ENCODE measurements at regions not wholly inside any gene's neighbourhood (a gene's known extent, or its start where the extent isn't known, plus 50 kb on each side); places are given as distances from the start of the nearest gene placed in this dataset.

DNA sequence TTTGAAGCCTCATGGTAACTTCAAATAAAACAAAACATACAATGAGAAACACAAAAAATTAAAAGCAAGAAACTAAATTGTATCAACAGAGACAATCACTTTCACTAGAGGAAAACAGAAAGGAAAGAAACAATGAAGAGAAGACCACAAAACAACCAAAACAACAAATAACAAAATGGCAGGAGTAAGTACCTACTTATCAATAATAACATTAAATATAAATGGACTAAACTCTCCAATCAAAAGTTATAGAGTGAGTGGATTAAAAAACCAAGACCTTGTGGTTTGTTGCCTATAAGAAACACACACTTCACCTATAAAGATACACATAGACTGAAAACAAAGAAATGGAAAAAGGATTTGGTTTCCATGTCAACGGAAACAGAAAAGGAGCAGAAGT is 830.1 kb upstream of the TMEFF2 start:
- Histone ChIP-seq H3K4me3 (ENCODE audit: low read depth, low read length) (no peak overlapping the region), H3K9me3 (ENCODE audit: control insufficient read depth, insufficient read depth, low read depth, low read length) (no peaks in the 10 kb centered on the region), H3K4me1 (ENCODE audit: control insufficient read depth, insufficient read depth, low read length) (no peaks in the 10 kb centered on the region), H3K27ac (ENCODE audit: extremely low read depth, low read depth, low read length) (no peak overlapping the region), H3K36me3 (ENCODE audit: control insufficient read depth in 2 of 2, insufficient read depth in 1 of 2, low read length in 2 of 2) (no peaks in the 10 kb centered on the region)
- POLR2A ChIA-PET, result no interaction called here
- TF ChIP-seq SETDB1 (IDR thresholded peaks at IDR 0.05; ENCODE audit: insufficient read length, low read length) (peak; percentile 78), ZNF391 (tag by site-specific recombination; IDR thresholded peaks at IDR 0.05; ENCODE audit: borderline replicate concordance, low read depth) (no peak), TRIM28 (IDR thresholded peaks at IDR 0.05; ENCODE audit: borderline replicate concordance, low read length) (peak; percentile 24; the same call in 1 of the 2 replicates), ZNF596 (tag by site-specific recombination; IDR thresholded peaks at IDR 0.05) (no peak), ZNF10 (tag by site-specific recombination; IDR thresholded peaks at IDR 0.05) (no peak), GLI2 (tag by site-specific recombination; IDR thresholded peaks at IDR 0.05; ENCODE audit: borderline replicate concordance, low read depth) (no peak), TCF7L2 (IDR thresholded peaks at IDR 0.05; ENCODE audit: borderline replicate concordance, low read depth, low read length) (no peak)
- CTCF ChIA-PET, result no interaction called here

DNA sequence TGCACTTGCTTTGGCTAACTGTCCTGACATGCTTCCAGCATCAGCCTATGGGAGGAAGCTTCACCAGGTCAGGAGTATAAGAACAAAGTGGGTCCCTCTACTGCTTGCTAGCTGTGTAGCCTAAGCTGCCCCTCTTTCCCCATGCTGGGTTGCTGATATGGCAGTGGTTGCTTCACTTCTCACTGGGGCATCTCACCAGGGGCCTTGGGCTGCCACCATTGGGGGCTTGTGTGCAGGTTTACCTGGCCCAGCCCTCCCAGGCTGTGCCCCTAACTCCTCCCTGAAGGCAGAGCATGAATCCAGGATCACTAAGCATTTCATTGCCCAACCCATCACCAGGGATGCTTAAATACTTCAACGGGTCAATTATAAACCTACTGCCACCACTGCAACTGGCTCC is 817.1 kb upstream of the TMEFF2 start:
- Histone ChIP-seq H3K4me1 (ENCODE audit: control insufficient read depth, insufficient read depth, low read length) (no peaks in the 10 kb centered on the region), H3K36me3 (ENCODE audit: control insufficient read depth in 2 of 2, insufficient read depth in 1 of 2, low read length in 2 of 2) (no peaks in the 10 kb centered on the region), H3K4me3 (ENCODE audit: low read depth, low read length) (no peak overlapping the region), H3K27ac (ENCODE audit: extremely low read depth, low read depth, low read length) (no peak overlapping the region), H3K9me3 (ENCODE audit: control insufficient read depth, insufficient read depth, low read depth, low read length) (no peaks in the 10 kb centered on the region)
- ChIA-PET CTCF (no interaction called here), POLR2A (no interaction called here)
- TF ChIP-seq ZNF155 (tag by site-specific recombination; IDR thresholded peaks at IDR 0.05), result no peak

DNA sequence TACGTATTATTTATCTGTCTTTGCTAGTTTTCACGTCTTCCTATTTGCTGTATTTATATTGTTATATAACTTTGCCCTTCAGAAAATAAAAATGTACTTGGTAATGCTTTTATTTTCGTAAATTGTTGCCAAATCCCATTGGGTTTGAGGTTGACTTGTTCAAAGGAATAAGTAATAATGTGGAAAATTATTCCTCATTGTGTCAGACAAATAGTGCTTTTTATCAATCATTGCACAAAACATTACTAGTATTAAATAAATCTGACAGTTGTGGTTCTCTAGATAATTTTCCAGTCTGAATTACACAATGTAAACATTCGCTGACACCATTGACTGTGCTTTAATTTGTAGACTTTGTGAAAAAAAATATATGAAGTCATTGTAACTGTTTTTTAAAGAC is 798.3 kb upstream of the TMEFF2 start:
- Histone ChIP-seq H3K9me3 (ENCODE audit: control insufficient read depth, insufficient read depth, low read depth, low read length) (no peaks in the 10 kb centered on the region), H3K27ac (ENCODE audit: extremely low read depth, low read depth, low read length) (no peak overlapping the region), H3K4me1 (ENCODE audit: control insufficient read depth, insufficient read depth, low read length) (no peaks in the 10 kb centered on the region), H3K4me3 (ENCODE audit: low read depth, low read length) (no peak overlapping the region), H3K36me3 (ENCODE audit: control insufficient read depth in 2 of 2, insufficient read depth in 1 of 2, low read length in 2 of 2) (no peaks in the 10 kb centered on the region)
- TF ChIP-seq, protein P1, sequence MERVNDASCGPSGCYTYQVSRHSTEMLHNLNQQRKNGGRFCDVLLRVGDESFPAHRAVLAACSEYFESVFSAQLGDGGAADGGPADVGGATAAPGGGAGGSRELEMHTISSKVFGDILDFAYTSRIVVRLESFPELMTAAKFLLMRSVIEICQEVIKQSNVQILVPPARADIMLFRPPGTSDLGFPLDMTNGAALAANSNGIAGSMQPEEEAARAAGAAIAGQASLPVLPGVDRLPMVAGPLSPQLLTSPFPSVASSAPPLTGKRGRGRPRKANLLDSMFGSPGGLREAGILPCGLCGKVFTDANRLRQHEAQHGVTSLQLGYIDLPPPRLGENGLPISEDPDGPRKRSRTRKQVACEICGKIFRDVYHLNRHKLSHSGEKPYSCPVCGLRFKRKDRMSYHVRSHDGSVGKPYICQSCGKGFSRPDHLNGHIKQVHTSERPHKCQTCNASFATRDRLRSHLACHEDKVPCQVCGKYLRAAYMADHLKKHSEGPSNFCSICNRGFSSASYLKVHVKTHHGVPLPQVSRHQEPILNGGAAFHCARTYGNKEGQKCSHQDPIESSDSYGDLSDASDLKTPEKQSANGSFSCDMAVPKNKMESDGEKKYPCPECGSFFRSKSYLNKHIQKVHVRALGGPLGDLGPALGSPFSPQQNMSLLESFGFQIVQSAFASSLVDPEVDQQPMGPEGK (tag by site-specific recombination; IDR thresholded peaks at IDR 0.05), result no peak
- TF ChIP-seq SALL2 (tag by site-specific recombination; IDR thresholded peaks at IDR 0.05; ENCODE audit: borderline replicate concordance), result no peak
- no peak for TF ChIP-seq ZNF433 (tag by site-specific recombination; IDR thresholded peaks at IDR 0.05; ENCODE audit: low read depth)
- TF ChIP-seq ZBTB17 (tag by site-specific recombination; IDR thresholded peaks at IDR 0.05), result no peak
- TF ChIP-seq ZXDB (tag by site-specific recombination; IDR thresholded peaks at IDR 0.05), result no peak
- POLR2A ChIA-PET, result no interaction called here
- CTCF ChIA-PET, result no interaction called here

DNA sequence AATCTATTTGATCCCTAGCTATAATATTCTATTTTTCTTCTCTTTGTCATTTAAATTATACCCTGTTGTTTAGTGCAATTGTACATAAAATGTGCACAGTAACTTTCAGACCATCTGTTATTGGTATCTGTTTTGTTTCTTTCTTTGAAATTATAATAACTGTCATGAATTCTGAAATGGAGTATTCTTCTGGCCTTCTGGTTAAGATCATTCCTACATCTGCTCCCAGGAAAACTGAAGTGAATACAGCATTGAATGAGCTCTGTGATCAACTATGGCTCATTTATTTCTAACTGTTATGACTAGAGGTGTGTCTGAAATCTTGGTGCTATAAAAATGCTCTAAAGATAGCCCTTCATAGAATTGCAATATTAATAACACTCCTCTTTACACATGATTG is 788.4 kb upstream of the TMEFF2 start:
- no peaks in the 10 kb centered on the region for H3K4me1 ChIP-seq (ENCODE audit: control insufficient read depth, insufficient read depth, low read length)
- POLR2A ChIA-PET, result no interaction called here
- TF ChIP-seq SP2 (tag by site-specific recombination; IDR thresholded peaks at IDR 0.05) (no peak), ZNF19 (tag by site-specific recombination; IDR thresholded peaks at IDR 0.05; ENCODE audit: low read depth) (no peak), ZNF596 (tag by site-specific recombination; IDR thresholded peaks at IDR 0.05) (no peak), ZNF274 (IDR thresholded peaks at IDR 0.05; ENCODE audit: low read length) (no peak), ZNF274 (tag by site-specific recombination; IDR thresholded peaks at IDR 0.05; ENCODE audit: borderline replicate concordance) (no peak)
- CTCF ChIA-PET, result no interaction called here
- no peaks in the 10 kb centered on the region for H3K9me3 ChIP-seq (ENCODE audit: control insufficient read depth, insufficient read depth, low read depth, low read length)
- no peak overlapping the region for H3K27ac ChIP-seq (ENCODE audit: extremely low read depth, low read depth, low read length)
- H3K4me3 ChIP-seq (ENCODE audit: low read depth, low read length), result no peak overlapping the region
- H3K36me3 ChIP-seq (ENCODE audit: control insufficient read depth in 2 of 2, insufficient read depth in 1 of 2, low read length in 2 of 2), result no peaks in the 10 kb centered on the region
